PC-3 (cell line): ENCODE measurements at regions not wholly inside any gene's neighbourhood (a gene's known extent, or its start where the extent isn't known, plus 50 kb on each side); places are given as distances from the start of the nearest gene placed in this dataset.
A peak's percentile ranks its signal among the peaks of the same experiment; 100 is the strongest.

Experiments used
- ATAC-seq: fragments of 200-7000 bp; cut with Tn5 transposase; 2 replicates; pipeline ENCODE4 v1.9.1; 2020; ENCODE audit warnings: mild to moderate bottlenecking, moderate library complexity
- BruUV-seq: library from RNA; stranded (reverse); fragments of 400-500 nt; replicated peaks from 2 replicates; lab custom pipeline; 2021; lab: Mats Ljungman, UMichigan
- CTCF ChIA-PET: fragments of 300-600 bp; sonication (Branson Sonifier 250); formaldehyde crosslinking; loops from one replicate; lab custom pipeline; 2022; ENCODE audit warnings: antibody characterized with exemption; lab: Charles Lee
- POLR2A ChIA-PET: fragments of 300-600 bp; sonication (Branson Sonifier 250); formaldehyde crosslinking; loops from one replicate; lab custom pipeline; 2022; ENCODE audit warnings: antibody characterized with exemption; ENCODE audit not compliant: unreplicated experiment; lab: Charles Lee
- DNase-seq: peaks from one replicate; pipeline ENCODE4 v3.0.0-alpha.2; 2015
- H2AFZ ChIP-seq: fragments of 300-600 bp; sonication (generic); 2 replicates; pipeline ENCODE4 v1.6.0; 2016; ENCODE audit warnings: antibody characterized with exemption, low read length
- H3F3A ChIP-seq: fragments of 300-600 bp; sonication (generic); one replicate; pipeline ENCODE4 v1.6.0; 2017; ENCODE audit warnings: antibody characterized with exemption, low read length, control low read depth, mild to moderate bottlenecking; ENCODE audit not compliant: unreplicated experiment
- H3K27ac ChIP-seq: fragments of 300-600 bp; sonication (generic); 2 replicates; pipeline ENCODE4 v1.5.1; 2016; ENCODE audit warnings: mild to moderate bottlenecking, low read length
- H3K27me3 ChIP-seq: fragments of 300-600 bp; sonication (generic); 2 replicates; pipeline ENCODE4 v1.6.1; 2016; ENCODE audit warnings: low read length, mixed read lengths
- H3K36me3 ChIP-seq: fragments of 300-600 bp; sonication (generic); 2 replicates; pipeline ENCODE4 v1.6.1; 2016; ENCODE audit warnings: low read depth, mixed run types, low read length, mixed read lengths
- H3K4me1 ChIP-seq: fragments of 300-600 bp; sonication (generic); 2 replicates; pipeline ENCODE4 v1.5.1; 2016; ENCODE audit warnings: low read length; ENCODE audit not compliant: insufficient read depth
- H3K4me2 ChIP-seq: fragments of 300-600 bp; sonication (generic); 2 replicates; pipeline ENCODE4 v1.6.0; 2016; ENCODE audit warnings: low read length
- H3K4me3 ChIP-seq: fragments of 300-600 bp; sonication (generic); 2 replicates; pipeline ENCODE4 v1.5.1; 2016; ENCODE audit warnings: mild to moderate bottlenecking, low read length, mixed read lengths
- H3K79me2 ChIP-seq: fragments of 300-600 bp; sonication (generic); 2 replicates; pipeline ENCODE4 v1.6.1; 2017; ENCODE audit warnings: low read length, mixed read lengths
- H3K9ac ChIP-seq: fragments of 300-600 bp; sonication (generic); 2 replicates; pipeline ENCODE4 v1.6.0; 2016; ENCODE audit warnings: mild to moderate bottlenecking, low read length
- H3K9me2 ChIP-seq: fragments of 300-600 bp; sonication (generic); replicated peaks from 2 replicates; pipeline ENCODE4 v1.6.1; 2016; ENCODE audit warnings: mixed run types, low read length, mixed read lengths
- H3K9me3 ChIP-seq: fragments of 300-600 bp; sonication (generic); 2 replicates; pipeline ENCODE4 v1.6.1; 2016; ENCODE audit warnings: low read length, mixed read lengths
- H4K20me1 ChIP-seq: fragments of 300-600 bp; sonication (generic); 2 replicates; pipeline ENCODE4 v1.6.1; 2016; ENCODE audit warnings: low read length, mixed read lengths
- EZH2 ChIP-seq: fragments of 300-600 bp; sonication (generic); IDR thresholded peaks from one replicate; pipeline ENCODE4 v1.6.1; 2017; ENCODE audit warnings: antibody characterized with exemption, mild to moderate bottlenecking, low read length; ENCODE audit not compliant: unreplicated experiment
- EZH2phosphoT487 ChIP-seq: fragments of 300-600 bp; sonication (generic); IDR thresholded peaks from 2 replicates; pipeline ENCODE4 v1.6.1; 2018; ENCODE audit warnings: mild to moderate bottlenecking, antibody characterized with exemption, low read length, borderline replicate concordance
- intact Hi-C: fragments of 100-400 bp; cut with micrococcal nuclease; formaldehyde crosslinking; loops from 2 replicates; pipeline ENCODE4 v1.9.0; 2023
- TF ChIP-seq, protein P1 (sequence below): fragments of 300-600 bp; sonication (generic); conservative IDR thresholded peaks from 2 replicates; pipeline ENCODE4 v1.5.1; 2017; ENCODE audit warnings: antibody characterized with exemption, low read depth, mild to moderate bottlenecking, low read length

DNA sequence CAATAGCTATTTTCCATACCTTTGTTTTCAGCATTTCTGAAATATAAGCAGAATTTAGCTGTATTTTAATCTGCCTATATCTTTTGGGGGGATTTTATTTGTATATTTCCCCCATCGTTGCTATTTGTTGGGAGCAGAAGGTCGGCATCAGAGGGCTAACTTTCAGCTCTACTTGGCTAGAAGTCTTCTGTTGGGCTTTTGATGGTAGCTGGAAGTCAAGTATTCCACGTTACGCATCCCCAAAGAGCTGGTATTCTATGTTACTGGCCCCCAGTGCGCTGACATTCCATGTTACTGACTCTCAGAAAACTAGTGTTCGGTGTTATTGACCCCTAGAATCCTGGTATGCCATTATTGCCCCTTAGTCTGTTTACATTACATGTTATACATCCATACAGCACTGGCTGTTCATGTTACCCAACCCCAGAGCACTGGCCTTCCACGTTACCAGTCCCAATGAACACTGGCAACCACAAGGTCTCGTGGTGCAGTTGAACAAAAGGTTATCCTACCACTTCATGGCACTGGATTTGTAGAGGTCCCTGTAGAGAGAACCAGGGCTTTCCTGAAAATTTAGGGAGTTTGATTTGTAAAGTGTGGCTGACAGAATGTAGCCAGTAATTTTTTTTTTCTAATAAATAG lies 278.1 kb upstream of the CD180 start:
- no peak for DNase-seq
- no peaks in the 10 kb centered on the region for H3K9me2 ChIP-seq
- peak overlapping the region; percentile 19; the same call in 1 of the 2 replicates for H2AFZ ChIP-seq
- H3K9ac ChIP-seq = no peak overlapping the region
- TF ChIP-seq EZH2phosphoT487 (no peak), EZH2 (no peak)
- TF ChIP-seq, protein P1, sequence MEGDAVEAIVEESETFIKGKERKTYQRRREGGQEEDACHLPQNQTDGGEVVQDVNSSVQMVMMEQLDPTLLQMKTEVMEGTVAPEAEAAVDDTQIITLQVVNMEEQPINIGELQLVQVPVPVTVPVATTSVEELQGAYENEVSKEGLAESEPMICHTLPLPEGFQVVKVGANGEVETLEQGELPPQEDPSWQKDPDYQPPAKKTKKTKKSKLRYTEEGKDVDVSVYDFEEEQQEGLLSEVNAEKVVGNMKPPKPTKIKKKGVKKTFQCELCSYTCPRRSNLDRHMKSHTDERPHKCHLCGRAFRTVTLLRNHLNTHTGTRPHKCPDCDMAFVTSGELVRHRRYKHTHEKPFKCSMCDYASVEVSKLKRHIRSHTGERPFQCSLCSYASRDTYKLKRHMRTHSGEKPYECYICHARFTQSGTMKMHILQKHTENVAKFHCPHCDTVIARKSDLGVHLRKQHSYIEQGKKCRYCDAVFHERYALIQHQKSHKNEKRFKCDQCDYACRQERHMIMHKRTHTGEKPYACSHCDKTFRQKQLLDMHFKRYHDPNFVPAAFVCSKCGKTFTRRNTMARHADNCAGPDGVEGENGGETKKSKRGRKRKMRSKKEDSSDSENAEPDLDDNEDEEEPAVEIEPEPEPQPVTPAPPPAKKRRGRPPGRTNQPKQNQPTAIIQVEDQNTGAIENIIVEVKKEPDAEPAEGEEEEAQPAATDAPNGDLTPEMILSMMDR = no peak
- no peak overlapping the region for H3K4me3 ChIP-seq
- no peak overlapping the region for H3K27ac ChIP-seq
- H3K4me2 ChIP-seq = no peak overlapping the region
- no peaks in the 10 kb centered on the region for H3K27me3 ChIP-seq
- H3K4me1 ChIP-seq = no peaks in the 10 kb centered on the region
- CTCF ChIA-PET = no interaction called here
- no peaks in the 10 kb centered on the region for H3F3A ChIP-seq
- no peaks in the 10 kb centered on the region for H3K79me2 ChIP-seq
- no peaks in the 10 kb centered on the region for H3K36me3 ChIP-seq
- intact Hi-C loops = no loop called here
- POLR2A ChIA-PET = no interaction called here
- H4K20me1 ChIP-seq = no peaks in the 10 kb centered on the region
- H3K9me3 ChIP-seq = no peaks in the 10 kb centered on the region
- BruUV-seq = no TSS peak
- no peak for ATAC-seq

GRCh38 chr5:67467110-67467509 lies 270.5 kb upstream of the CD180 start:
- Histone ChIP-seq H3K36me3 (no peaks in the 10 kb centered on the region), H4K20me1 (no peaks in the 10 kb centered on the region), H3K27me3 (no peaks in the 10 kb centered on the region), H3K27ac (no peak overlapping the region), H3K79me2 (no peaks in the 10 kb centered on the region), H3K4me3 (no peak overlapping the region), H3K9ac (no peak overlapping the region), H3K4me2 (no peak overlapping the region), H3K4me1 (no peaks in the 10 kb centered on the region), H2AFZ (no peak overlapping the region), H3K9me3 (no peaks in the 10 kb centered on the region), H3K9me2 (no peaks in the 10 kb centered on the region), H3F3A (no peaks in the 10 kb centered on the region)
- DNase-seq = no peak
- ChIA-PET CTCF (no interaction called here), POLR2A (no interaction called here)
- intact Hi-C loops = no loop called here
- TF ChIP-seq, protein P1 = no peak
- TF ChIP-seq EZH2phosphoT487 = no peak
- BruUV-seq = no TSS peak
- no peak for ATAC-seq

DNA sequence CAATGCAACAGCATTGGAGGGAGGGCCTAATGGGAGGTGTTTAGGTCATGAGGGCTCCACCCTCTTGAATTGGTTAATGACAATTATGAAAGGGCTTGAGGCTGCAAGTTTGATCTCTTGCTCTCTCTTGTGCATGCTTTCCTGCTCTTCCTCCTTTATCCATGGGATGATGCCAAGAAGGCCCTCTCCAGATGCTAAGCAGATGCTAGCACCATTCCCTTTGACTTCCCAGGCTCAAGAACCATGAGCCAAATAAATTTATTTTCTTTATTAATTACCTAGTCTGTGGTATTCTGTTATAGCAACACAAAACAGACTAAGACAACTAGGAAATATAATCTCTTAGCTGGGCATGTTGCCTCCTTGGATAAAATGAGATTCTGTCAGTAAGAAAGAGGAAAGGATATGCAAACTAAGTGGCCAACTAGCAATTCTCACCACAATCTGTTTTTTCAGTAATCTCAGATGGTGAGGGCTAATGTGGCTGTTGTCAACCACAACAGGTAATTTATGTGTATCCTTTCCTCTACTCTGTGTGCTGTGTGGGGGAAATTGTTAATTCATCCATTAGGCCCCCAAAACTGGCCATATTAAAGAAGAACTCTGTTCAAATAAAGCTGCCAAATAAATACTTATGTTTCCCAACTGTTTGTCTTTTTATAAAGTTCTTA lies 269.1 kb upstream of the CD180 start:
- intact Hi-C loops = no loop called here
- DNase-seq (no peak), ATAC-seq (no peak)
- Histone ChIP-seq H3K27me3 (no peaks in the 10 kb centered on the region), H3K27ac (no peak overlapping the region), H2AFZ (no peak overlapping the region), H3K9me2 (no peaks in the 10 kb centered on the region), H3K4me2 (no peak overlapping the region), H3K4me3 (no peak overlapping the region), H3K4me1 (no peaks in the 10 kb centered on the region), H3K79me2 (no peaks in the 10 kb centered on the region), H3K9me3 (no peaks in the 10 kb centered on the region), H3F3A (no peaks in the 10 kb centered on the region), H3K9ac (no peak overlapping the region), H3K36me3 (no peaks in the 10 kb centered on the region), H4K20me1 (no peaks in the 10 kb centered on the region)
- BruUV-seq = no TSS peak
- ChIA-PET CTCF (no interaction called here), POLR2A (no interaction called here)
- TF ChIP-seq EZH2phosphoT487 (no peak), EZH2 (no peak)
- TF ChIP-seq, protein P1 = no peak
